PC-9 (cell line): ENCODE measurements at regions not wholly inside any gene's neighbourhood (a gene's known extent, or its start where the extent isn't known, plus 50 kb on each side); places are given as distances from the start of the nearest gene placed in this dataset.

ENCODE experiments used
- BruUV-seq: library from RNA; stranded (reverse); fragments of 400-500 nt; replicated peaks from 2 replicates; lab custom pipeline; 2021; lab: Mats Ljungman, UMichigan
- CTCF ChIA-PET: fragments of 300-600 bp; sonication (Branson Sonifier 250); formaldehyde crosslinking; loops from one replicate; lab custom pipeline; 2022; ENCODE audit warnings: antibody characterized with exemption; lab: Charles Lee
- POLR2A ChIA-PET: fragments of 300-600 bp; sonication (Branson Sonifier 250); formaldehyde crosslinking; loops from one replicate; lab custom pipeline; 2022; ENCODE audit warnings: antibody characterized with exemption; ENCODE audit not compliant: unreplicated experiment; lab: Charles Lee
- DNase-seq, 2 experiments: peaks; one replicate each; pipeline versions ENCODE4 v3.0.0 to v3.0.0-alpha.2; 2015 to 2022; ENCODE audit warnings: mixed read lengths in 1 of 2
- H2AFZ ChIP-seq: fragments of 200-600 bp; sonication (generic); 2 replicates; pipeline ENCODE4 v1.8.1; 2017; ENCODE audit warnings: antibody characterized with exemption
- H3F3A ChIP-seq: fragments of 200-600 bp; sonication (generic); 2 replicates; pipeline ENCODE4 v1.8.1; 2017; ENCODE audit warnings: antibody characterized with exemption, mild to moderate bottlenecking, low read depth; ENCODE audit not compliant: insufficient read depth
- H3K27ac ChIP-seq: fragments of 200-600 bp; sonication (generic); 2 replicates; pipeline ENCODE4 v1.6.1; 2016; ENCODE audit warnings: mixed run types
- H3K27me3 ChIP-seq: fragments of 200-600 bp; sonication (generic); 2 replicates; pipeline ENCODE4 v1.6.1; 2016; ENCODE audit warnings: low read depth, mixed run types; ENCODE audit not compliant: insufficient read depth
- H3K36me3 ChIP-seq: fragments of 200-600 bp; sonication (generic); 2 replicates; pipeline ENCODE4 v1.6.1; 2016; ENCODE audit warnings: low read depth, mixed run types
- H3K4me1 ChIP-seq: fragments of 200-600 bp; sonication (generic); replicated peaks from 2 replicates; pipeline ENCODE4 v1.6.1; 2016; ENCODE audit warnings: mixed run types; ENCODE audit not compliant: insufficient read depth
- H3K4me2 ChIP-seq: fragments of 200-600 bp; sonication (generic); 2 replicates; pipeline ENCODE4 v1.6.1; 2017; ENCODE audit warnings: mixed run types
- H3K4me3 ChIP-seq: fragments of 200-600 bp; sonication (generic); 2 replicates; pipeline ENCODE4 v1.6.1; 2016; ENCODE audit warnings: mixed run types
- H3K79me2 ChIP-seq: fragments of 200-600 bp; sonication (generic); 2 replicates; pipeline ENCODE4 v1.6.1; 2017; ENCODE audit warnings: low read depth, mixed run types
- H3K9me2 ChIP-seq: fragments of 200-600 bp; sonication (generic); 2 replicates; pipeline ENCODE4 v1.8.1; 2017; ENCODE audit warnings: mild to moderate bottlenecking; ENCODE audit not compliant: insufficient read depth
- H3K9me3 ChIP-seq: fragments of 200-600 bp; sonication (generic); 2 replicates; pipeline ENCODE4 v1.8.1; 2016; ENCODE audit warnings: low read depth; ENCODE audit not compliant: insufficient read depth
- H4K20me1 ChIP-seq: fragments of 200-600 bp; sonication (generic); 2 replicates; pipeline ENCODE4 v1.8.1; 2017; ENCODE audit not compliant: insufficient read depth
- CTCF ChIP-seq: fragments of 200-600 bp; sonication (generic); conservative IDR thresholded peaks from 2 replicates; pipeline ENCODE4 v1.6.1; 2017; ENCODE audit warnings: mixed run types, antibody characterized with exemption, mild to moderate bottlenecking, moderate library complexity
- EZH2 ChIP-seq: fragments of 200-600 bp; sonication (generic); IDR thresholded peaks from 2 replicates; pipeline ENCODE4 v1.8.0; 2017; ENCODE audit warnings: antibody characterized with exemption, low read depth
- intact Hi-C: fragments of 100-400 bp; cut with micrococcal nuclease; formaldehyde crosslinking; loops from one replicate; pipeline ENCODE4 v1.10.0; 2022; ENCODE audit not compliant: unreplicated experiment

DNA sequence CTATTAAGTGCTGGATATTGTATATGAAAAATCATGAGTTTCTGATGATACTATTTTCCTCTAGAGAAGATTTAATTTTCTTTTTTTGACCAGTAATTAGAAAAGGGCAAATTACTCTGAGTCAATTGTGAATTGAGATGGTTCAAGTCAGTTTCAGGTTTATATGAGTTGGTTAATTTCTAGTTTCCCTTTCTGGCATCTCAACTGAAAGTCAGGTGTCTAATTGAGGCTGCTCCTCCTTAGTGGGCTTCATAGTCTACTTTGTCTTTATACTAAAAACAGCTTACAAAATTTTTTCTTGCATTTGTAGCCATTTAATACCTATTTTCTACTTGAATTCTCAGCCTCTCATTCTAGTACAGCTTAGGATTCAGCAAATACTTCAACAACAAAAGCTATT lies 387.3 kb downstream of the RPS6KC1 start:
- no peak for DNase-seq
- Histone ChIP-seq H3K27ac (no peak overlapping the region), H3K4me1 (peaks cover 9% of the 10 kb centered on the region), H3K4me3 (no peak overlapping the region), H4K20me1 (no peaks in the 10 kb centered on the region), H3K27me3 (no peaks in the 10 kb centered on the region), H3F3A (peaks cover 7% of the 10 kb centered on the region; the same call in 1 of the 2 replicates), H3K4me2 (no peak overlapping the region), H3K9me2 (no peaks in the 10 kb centered on the region), H3K79me2 (no peaks in the 10 kb centered on the region), H3K36me3 (0 out of 2 replicates have a peak, but pooled peaks cover 4% of the 10 kb centered on the region), H2AFZ (no peak overlapping the region), H3K9me3 (peaks cover 16% of the 10 kb centered on the region; the same call in 1 of the 2 replicates)
- intact Hi-C loops: no loop called here
- TF ChIP-seq EZH2 (no peak), CTCF (no peak)
- no TSS peak for BruUV-seq
- CTCF ChIA-PET: no interaction called here
- POLR2A ChIA-PET: no interaction called here

GRCh38 chr1:213439703-213440102 lies 388.7 kb downstream of the RPS6KC1 start:
- no TSS peak for BruUV-seq
- H2AFZ ChIP-seq: no peak overlapping the region

GRCh38 chr1:213440766-213441165 lies 389.7 kb downstream of the RPS6KC1 start:
- Histone ChIP-seq H3K36me3 (0 out of 2 replicates have a peak, but pooled peaks cover 4% of the 10 kb centered on the region), H3K4me1 (peaks cover 24% of the 10 kb centered on the region), H3F3A (peaks cover 7% of the 10 kb centered on the region; the same call in 1 of the 2 replicates), H3K9me2 (no peaks in the 10 kb centered on the region), H3K27ac (no peak overlapping the region), H3K4me3 (no peak overlapping the region), H4K20me1 (no peaks in the 10 kb centered on the region), H3K27me3 (no peaks in the 10 kb centered on the region), H3K79me2 (no peaks in the 10 kb centered on the region), H2AFZ (no peak overlapping the region), H3K4me2 (no peak overlapping the region), H3K9me3 (peaks cover 6% of the 10 kb centered on the region; the same call in 1 of the 2 replicates)
- no peak for DNase-seq
- TF ChIP-seq CTCF (no peak), EZH2 (no peak)
- no TSS peak for BruUV-seq
- POLR2A ChIA-PET: no interaction called here
- CTCF ChIA-PET: no interaction called here
- intact Hi-C loops: no loop called here

More at GRCh38 chr1:213439703-213440102, 388.7 kb downstream of the RPS6KC1 start:
- Histone ChIP-seq H3K9me3 (peaks cover 10% of the 10 kb centered on the region; the same call in 1 of the 2 replicates), H3K36me3 (0 out of 2 replicates have a peak, but pooled peaks cover 4% of the 10 kb centered on the region), H3K79me2 (no peaks in the 10 kb centered on the region), H3K27me3 (no peaks in the 10 kb centered on the region), H4K20me1 (no peaks in the 10 kb centered on the region), H3K4me2 (no peak overlapping the region), H3F3A (peaks cover 7% of the 10 kb centered on the region; the same call in 1 of the 2 replicates), H3K4me1 (peaks cover 18% of the 10 kb centered on the region), H3K4me3 (no peak overlapping the region), H3K27ac (no peak overlapping the region), H3K9me2 (no peaks in the 10 kb centered on the region)
- CTCF ChIA-PET: no interaction called here
- POLR2A ChIA-PET: no interaction called here
- no peak for DNase-seq
- TF ChIP-seq CTCF (no peak), EZH2 (no peak)
- intact Hi-C loops: no loop called here
